Activated T-cell treated with anti-CD3 and anti-CD28 coated beads for 1 hour (primary cell): ENCODE measurements at regions not wholly inside any gene's neighbourhood (a gene's known extent, or its start where the extent isn't known, plus 50 kb on each side); places are given as distances from the start of the nearest gene placed in this dataset.

Experiments
- DNase-seq: peaks from one replicate; pipeline ENCODE4 v3.0.0-alpha.2; 2020; ENCODE audit warnings: low read depth

- no peak for DNase-seq
Measured at GRCh38 chr20:52731093-52731492, 241.1 kb upstream of the TSHZ2 start.

DNA sequence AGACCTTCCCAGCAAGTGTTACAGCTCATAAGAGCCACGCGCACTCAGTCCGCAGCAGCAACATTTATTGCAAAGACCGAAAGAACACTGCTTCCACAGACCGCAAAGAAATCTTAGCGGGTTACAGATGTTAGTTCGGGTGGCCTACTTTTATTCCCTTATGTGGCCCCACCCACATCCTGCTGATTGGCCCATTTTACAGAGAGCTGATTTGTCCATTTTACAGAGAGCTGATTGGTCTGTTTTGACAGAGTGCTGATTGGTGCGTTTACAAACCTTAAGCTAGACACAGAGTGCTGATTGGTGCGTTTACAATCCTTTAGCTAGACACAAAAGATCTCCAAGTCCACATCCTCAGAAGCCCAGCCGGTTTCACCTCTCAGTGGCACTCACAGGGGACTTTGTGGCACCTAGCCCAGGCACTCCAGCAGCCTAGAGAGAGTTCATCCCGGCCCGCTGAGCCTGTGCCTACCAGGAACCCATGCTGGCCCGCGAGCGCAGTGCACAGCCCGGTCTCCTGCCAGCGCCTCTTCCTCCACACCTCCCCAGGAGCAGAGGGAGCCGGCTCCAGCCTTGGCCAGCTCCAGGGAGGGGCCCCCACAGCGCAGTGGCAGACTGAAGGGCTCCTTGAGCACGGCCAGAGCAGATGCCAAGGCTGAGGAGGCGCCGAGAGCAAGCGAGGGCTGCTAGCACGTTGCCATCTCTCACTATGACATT is 244.3 kb upstream of the TSHZ2 start:
- no peak for DNase-seq

- DNase-seq, result no peak
Measured at GRCh38 chr20:52724541-52724940, 247.6 kb upstream of the TSHZ2 start.

GRCh38 chr20:52722926-52723688 is 249.1 kb upstream of the TSHZ2 start:
- DNase-seq, result no peak

DNA sequence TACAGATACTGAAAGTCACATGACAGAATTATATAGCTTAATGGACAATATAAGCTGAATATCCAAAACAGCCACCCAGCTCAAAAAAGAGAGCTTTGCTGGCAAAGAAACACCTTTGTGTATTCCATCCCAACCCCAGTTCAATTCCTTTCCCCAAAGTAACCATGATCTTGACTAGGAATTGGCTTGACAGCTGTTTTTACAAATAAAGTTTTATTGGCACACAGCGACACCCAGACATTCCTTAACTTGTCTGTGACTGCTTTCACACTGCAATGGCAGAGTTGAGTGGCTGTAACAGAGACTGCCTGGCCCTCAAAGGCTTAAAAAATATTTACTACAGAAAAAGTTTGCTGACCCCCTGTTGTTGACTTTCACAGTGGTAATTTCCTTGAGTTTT is 264.0 kb upstream of the TSHZ2 start:
- DNase-seq, result no peak

GRCh38 chr20:52704553-52704952 is 267.6 kb upstream of the TSHZ2 start:
- no peak for DNase-seq

DNA sequence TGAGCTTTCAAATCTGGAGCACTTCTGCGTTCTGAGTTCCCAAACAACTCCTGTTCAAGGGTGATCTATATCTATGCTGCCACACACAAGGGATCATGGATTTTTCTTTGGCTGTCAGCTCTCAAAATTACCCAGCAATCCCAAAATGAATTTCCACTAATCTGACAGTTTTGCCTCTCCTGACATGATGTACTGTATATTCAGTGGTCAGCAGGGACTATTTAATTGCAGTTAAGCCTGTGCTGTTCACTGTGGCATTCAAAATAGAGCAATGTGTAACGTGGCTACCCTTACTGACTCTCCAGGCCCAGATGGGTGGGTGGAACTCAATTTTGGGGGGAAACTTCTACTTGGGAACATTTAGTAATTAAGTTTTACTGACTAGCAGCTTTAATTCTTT is 283.8 kb upstream of the TSHZ2 start:
- no peak for DNase-seq

- no peak for DNase-seq
Measured at GRCh38 chr20:52684905-52685304, 287.3 kb upstream of the TSHZ2 start.

DNA sequence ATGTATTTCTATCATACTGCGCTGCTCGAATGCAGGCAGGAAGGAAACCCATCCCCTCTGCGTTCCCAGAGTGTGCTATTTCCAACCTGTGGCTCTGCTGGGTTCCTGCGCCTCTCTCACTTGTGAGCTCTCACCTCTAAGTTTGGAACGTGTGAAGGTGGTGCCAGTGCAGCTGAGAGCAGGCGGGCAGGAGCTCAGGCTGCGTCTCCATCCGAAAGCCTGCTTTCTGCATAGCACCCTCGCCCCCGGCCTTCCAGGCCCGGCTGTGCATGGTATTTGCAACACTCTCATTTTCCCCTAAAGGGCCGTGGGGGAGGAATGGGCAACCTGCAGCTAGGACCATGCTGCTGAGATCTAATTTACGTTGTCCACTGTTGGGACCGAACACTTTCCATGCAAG is 288.0 kb upstream of the TSHZ2 start:
- DNase-seq, result no peak

DNA sequence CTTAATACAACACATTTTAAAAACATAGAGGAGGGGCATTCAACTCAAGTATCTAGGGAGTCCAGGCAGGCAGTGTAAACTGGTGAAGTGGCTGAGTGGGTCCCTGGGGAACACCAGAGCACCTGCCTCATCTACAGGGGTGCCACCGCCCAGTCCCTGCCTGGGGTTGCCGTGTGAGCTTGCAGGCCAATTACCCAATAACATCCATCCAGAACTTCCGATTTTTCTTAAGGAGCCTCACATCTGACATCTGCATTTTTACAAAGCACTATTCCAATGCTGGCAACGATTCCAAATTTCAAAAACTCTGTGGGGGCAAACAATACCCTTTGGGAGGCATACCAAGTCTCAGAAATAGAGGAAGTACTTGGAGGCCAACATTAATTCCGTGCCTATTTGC is 288.4 kb upstream of the TSHZ2 start:
- no peak for DNase-seq

GRCh38 chr20:52682237-52682636 is 289.9 kb upstream of the TSHZ2 start:
- DNase-seq, result no peak

DNA sequence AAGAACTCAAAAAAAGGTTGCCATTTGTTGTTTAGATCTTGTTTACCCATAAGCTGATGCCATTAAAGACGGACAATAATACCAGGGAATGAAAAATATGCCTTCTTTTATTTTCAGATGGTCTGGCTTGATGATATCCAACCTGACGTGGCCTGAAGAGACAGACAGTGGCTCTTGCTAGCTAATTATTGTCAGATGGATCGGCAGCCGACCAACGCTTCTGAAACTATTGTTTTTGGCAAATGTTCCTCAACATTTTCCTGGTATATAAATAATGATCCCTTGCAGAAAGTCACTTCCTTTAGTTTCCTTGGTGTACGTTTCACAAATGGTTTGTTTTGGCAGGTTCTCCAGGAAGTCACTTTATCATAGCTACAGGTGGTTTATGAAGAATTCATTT is 290.9 kb upstream of the TSHZ2 start:
- no peak for DNase-seq

- DNase-seq, result no peak
Measured at GRCh38 chr20:52677216-52677615, 294.9 kb upstream of the TSHZ2 start.

DNA sequence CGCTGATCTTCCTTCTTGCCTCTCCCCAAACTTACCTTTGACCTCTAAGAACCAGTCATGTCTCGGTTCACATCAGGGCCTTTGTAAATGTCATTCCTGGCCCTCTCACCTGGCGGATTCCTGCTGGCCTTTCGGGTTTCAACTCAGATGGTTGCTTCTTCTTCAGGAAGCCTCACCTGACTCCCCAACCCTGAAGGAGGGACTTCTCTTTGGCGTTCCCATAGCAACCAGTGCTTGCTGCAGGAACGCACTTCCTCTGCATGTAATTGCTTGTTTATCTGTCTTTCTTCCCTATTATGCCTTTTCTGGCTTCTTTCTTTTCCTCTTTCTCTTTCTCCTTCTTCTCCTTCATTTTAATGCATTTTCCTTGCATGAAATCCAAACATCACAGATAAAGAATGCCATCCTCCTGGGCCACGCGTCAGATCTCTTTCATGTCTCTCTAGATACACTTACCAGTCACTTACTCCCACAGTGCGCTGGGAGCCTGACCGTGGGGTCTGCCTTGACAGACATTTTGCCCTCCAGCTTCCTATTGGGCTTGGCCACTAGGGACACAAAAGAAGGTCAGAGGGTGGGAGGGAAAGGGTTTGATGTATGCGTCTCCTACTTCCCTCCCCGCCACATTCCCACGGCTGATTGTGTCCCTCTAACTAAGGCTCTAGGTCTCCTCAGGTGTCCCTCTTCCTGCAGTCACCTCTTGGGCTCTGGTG is 295.7 kb upstream of the TSHZ2 start:
- DNase-seq, result no peak

DNA sequence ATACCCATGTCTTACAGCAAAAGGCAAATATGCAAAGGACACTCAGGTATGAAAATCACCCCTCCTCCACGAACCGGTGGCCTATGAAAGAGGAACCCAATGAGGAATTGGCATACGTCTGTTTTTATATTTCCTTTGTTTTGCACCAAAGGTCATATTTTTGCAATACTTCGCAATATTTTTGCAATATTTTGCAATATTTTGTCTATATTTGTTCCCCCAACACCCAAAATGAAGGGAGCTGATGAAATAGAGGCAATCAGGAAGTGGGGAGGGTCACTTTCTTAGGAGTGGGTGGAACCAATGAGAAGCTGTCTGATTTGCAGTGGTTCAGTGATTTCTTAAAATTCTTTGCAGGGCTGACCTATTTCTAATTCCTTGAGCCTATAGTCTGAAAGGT is 296.8 kb upstream of the TSHZ2 start:
- DNase-seq, result no peak

- no peak for DNase-seq
Measured at GRCh38 chr20:52668626-52669025, 303.5 kb upstream of the TSHZ2 start.

GRCh38 chr20:52667358-52667757 is 304.8 kb upstream of the TSHZ2 start:
- no peak for DNase-seq

GRCh38 chr20:52665441-52665840 is 306.7 kb upstream of the TSHZ2 start:
- DNase-seq, result no peak

DNA sequence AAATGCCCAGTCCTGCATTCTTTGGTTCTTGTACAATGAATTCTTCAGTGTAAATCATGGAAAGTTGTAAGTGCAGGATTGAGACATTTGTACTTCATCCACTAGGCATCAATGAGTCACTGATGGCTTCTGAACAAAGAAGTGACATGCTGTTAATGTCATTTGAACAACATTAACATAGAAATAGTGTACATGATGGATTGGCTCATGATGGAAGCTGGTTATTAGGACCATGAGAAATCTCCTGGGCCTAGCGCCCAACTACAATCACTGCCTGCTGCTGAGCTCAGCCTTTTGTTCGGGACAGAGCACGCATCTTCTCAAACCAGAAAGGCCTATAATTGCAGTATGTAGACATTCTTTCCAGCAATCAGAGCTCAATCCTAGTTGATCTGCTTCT is 316.8 kb upstream of the TSHZ2 start:
- DNase-seq, result no peak

DNA sequence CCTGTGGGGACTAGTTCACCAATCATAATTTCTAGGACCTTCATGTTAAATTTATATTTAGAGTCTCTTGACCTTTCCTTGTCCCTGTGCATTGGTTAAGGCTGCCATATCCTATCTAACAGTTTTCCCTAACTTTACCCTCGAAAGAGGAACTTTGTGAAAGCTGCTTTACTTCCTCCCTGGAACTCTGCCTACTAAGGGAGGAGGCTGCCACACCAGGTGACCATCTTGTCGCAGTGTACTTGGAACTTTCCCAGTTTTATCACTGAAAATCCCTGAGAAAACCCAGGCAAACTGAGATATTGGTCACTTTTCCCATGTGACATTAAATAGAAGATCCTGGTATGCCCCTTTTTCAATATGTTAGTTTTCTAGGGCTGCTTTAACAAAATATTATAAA is 317.6 kb upstream of the TSHZ2 start:
- no peak for DNase-seq

DNA sequence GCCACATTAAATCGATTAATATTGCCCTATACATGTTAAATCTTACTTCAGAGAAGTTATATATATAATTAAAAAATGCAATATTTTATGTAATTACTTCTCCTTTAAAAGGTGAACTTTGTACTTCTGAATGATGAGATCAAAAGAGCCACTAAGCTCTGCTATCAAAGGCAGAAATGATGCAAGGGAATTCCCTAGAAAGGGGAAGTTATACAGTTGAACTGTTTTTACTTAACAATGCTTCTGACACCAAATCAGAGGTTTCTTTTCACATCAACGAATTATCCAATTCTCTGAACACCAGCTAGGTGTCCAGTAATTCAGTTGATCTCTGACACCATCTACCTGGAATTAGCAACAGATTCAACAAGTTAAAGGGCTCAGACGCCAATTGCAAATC is 319.9 kb upstream of the TSHZ2 start:
- DNase-seq, result no peak

DNA sequence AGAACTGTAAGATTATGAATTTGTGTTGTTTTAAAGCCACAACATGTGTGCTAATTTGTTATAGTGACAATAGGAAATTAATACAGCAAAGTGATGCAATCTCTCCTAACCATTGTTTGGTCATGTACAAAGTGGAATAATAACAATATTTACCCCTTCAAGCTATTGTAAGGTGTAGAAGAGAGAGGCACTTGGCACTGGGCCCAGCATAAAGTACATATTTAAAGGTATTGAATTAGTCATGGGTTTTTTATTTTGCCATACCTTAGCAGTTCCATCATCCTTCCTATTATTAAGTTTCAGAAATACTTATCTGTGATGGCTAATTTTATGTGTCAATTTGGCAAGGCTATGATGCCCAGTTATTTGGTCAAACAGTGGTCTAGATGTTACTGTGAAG is 322.4 kb upstream of the TSHZ2 start:
- DNase-seq, result no peak

- DNase-seq, result no peak
Measured at GRCh38 chr20:52645822-52646221, 326.3 kb upstream of the TSHZ2 start.
